ENCODE measurements at regions not wholly inside any gene's neighbourhood (a gene's known extent, or its start where the extent isn't known, plus 50 kb on each side); places are given as distances from the start of the nearest gene placed in this dataset.

DNA sequence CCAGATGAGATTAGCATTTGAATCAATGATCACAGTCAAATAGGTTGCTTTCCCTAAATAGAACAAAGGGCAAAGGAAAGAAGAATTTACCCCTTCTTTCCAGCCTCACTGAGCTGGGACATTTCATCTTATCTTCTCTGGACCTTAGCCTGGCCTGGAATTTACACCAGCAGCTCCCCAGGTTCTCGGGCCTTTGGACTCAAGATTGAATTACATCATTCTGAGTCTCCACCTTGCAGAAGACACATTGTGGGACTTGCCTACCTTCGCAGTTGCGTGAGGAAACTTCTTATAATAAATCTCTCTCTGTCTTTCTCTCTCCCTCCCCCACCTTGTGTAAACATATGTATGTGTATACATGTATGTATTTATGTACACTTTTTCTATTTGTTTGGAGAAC is 732.4 kb downstream of the IPMK start:
- H3K4me3 ChIP-seq (ENCODE audit: low read depth, low read length): no peak overlapping the region
- TF ChIP-seq, protein P1, sequence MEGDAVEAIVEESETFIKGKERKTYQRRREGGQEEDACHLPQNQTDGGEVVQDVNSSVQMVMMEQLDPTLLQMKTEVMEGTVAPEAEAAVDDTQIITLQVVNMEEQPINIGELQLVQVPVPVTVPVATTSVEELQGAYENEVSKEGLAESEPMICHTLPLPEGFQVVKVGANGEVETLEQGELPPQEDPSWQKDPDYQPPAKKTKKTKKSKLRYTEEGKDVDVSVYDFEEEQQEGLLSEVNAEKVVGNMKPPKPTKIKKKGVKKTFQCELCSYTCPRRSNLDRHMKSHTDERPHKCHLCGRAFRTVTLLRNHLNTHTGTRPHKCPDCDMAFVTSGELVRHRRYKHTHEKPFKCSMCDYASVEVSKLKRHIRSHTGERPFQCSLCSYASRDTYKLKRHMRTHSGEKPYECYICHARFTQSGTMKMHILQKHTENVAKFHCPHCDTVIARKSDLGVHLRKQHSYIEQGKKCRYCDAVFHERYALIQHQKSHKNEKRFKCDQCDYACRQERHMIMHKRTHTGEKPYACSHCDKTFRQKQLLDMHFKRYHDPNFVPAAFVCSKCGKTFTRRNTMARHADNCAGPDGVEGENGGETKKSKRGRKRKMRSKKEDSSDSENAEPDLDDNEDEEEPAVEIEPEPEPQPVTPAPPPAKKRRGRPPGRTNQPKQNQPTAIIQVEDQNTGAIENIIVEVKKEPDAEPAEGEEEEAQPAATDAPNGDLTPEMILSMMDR (conservative IDR thresholded peaks at IDR 0.05; ENCODE audit: low read depth, low read length): no peak
- DNase-seq (ENCODE audit: low read depth): no peak

DNA sequence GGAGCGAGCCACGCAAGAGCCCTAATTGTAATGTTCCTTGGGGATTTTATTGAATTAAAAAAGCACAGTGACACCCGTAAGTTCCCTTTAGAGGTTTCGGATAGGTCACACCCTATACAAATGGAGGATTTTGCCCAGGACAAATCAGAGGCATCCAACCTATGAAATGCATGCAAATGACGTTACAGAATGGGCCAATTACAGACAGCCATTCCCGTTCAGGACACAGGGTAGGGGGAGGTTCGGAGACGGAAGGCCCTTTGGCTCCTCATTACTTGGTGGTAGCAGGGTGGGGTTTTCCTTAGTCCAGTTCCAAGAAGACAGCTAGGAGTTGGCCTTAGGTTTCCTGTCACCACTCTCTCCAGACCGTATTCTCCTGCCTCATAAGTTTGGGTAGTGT is 754.1 kb downstream of the IPMK start:
- DNase-seq (ENCODE audit: low read depth): no peak
- TF ChIP-seq, protein P1 (conservative IDR thresholded peaks at IDR 0.05; ENCODE audit: low read depth, low read length): no peak
- no peak overlapping the region for H3K4me3 ChIP-seq (ENCODE audit: low read depth, low read length)

DNA sequence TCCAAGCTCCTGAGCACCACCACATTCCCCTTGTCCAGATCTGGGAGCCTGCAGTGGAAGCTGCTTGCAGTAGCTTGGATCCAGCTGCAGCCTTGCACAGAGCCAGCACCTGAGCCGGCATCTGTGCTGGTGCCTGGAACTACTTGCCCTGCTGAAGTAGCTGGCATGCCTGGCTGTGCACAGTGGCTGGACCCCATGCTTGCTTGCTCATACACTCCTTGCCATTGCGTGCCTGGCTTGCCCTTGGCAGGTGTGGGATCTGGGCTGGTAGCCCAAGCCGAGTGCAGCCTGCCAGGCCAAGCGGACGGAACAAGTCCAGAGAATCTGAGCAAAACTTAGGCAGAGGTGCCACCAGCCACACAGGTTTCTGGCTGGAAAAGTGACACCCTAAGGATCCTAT is 759.9 kb downstream of the IPMK start:
- no peak for DNase-seq (ENCODE audit: low read depth)
- H3K4me3 ChIP-seq (ENCODE audit: low read depth, low read length): no peak overlapping the region
- TF ChIP-seq, protein P1 (conservative IDR thresholded peaks at IDR 0.05; ENCODE audit: low read depth, low read length): no peak

DNA sequence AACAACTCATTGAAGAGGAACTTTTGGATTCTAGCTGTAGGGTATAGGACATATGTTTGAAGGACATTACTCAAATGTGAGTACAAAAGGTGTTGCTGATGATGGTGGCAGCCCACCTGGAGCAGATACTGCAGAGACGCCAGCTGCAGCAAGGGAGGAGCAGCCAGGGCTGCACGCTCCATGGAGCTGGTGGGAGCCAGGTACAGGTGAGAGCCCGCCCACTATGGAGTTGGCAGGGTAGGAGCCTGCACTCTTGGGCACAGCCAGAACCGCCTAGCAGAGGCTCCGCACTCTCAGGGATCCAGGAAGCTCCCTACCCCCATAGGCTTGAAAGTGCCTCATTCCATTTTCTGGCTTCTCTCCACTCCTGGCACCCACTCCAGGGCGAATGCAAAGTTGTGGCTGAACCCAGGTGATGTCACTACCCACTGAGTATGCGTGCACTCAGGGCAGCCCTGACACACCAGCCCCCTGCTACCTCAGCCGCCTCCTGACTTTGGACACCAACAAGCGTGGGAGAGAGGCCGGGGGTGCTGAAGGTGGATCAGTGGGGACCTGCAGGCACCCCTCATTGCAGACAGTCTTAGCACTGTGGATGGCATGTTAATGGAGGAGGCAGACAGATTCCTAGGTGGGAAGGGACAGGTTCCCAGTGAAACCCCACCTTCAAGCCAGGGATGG is 761.1 kb downstream of the IPMK start:
- TF ChIP-seq, protein P1 (conservative IDR thresholded peaks at IDR 0.05; ENCODE audit: low read depth, low read length): no peak

GRCh38 chr10:57494486-57494885 is 773.2 kb downstream of the IPMK start:
- no peak for DNase-seq (ENCODE audit: low read depth)
- no peak overlapping the region for H3K4me3 ChIP-seq (ENCODE audit: low read depth, low read length)
- TF ChIP-seq, protein P1 (conservative IDR thresholded peaks at IDR 0.05; ENCODE audit: low read depth, low read length): no peak

More for the DNA sequence above, 761.1 kb downstream of the IPMK start:
- no peak for DNase-seq (ENCODE audit: low read depth)
- H3K4me3 ChIP-seq (ENCODE audit: low read depth, low read length): no peak overlapping the region

DNA sequence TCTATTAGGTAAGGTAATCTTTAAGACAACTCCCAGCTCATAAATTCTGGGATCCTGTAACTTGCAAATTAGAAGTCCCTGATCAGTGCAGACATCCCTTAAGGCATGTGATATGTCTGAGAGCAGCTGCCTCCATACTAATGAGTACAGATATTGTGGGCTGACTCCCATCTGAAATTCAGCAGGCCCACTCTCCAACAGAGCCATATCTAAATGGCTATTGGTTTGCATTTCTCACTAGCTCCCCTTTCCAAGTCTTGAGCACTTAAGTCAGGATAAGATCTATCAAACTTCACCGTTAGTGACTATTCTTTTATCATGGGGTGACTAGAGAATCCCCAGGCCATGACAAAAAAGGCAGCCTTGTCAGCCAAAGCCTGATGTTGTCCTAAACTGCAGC is 785.4 kb downstream of the IPMK start:
- DNase-seq (ENCODE audit: low read depth): no peak
- no peak overlapping the region for H3K4me3 ChIP-seq (ENCODE audit: low read depth, low read length)
- TF ChIP-seq, protein P1 (conservative IDR thresholded peaks at IDR 0.05; ENCODE audit: low read depth, low read length): no peak

Measured in choroid plexus epithelial cell (primary cell).